HEK293 (cell line): ENCODE measurements at regions not wholly inside any gene's neighbourhood (a gene's known extent, or its start where the extent isn't known, plus 50 kb on each side); places are given as distances from the start of the nearest gene placed in this dataset.

Experiments
- BCL11B ChIP-seq: fragments of 450-650 bp; formaldehyde crosslinking; IDR thresholded peaks from 2 replicates; pipeline ENCODE4 v1.5.1; 2016; ENCODE audit warnings: low read depth, missing biosample characterization, missing genetic modification characterization
- GLIS1 ChIP-seq: fragments of 450-650 bp; formaldehyde crosslinking; IDR thresholded peaks from 2 replicates; pipeline ENCODE4 v1.5.1; 2016; ENCODE audit warnings: missing biosample characterization, missing genetic modification characterization
- ZNF175 ChIP-seq: fragments of 450-650 bp; formaldehyde crosslinking; IDR thresholded peaks from 2 replicates; pipeline ENCODE4 v1.5.1; 2016; ENCODE audit warnings: missing biosample characterization, missing genetic modification characterization
- ZNF274 ChIP-seq, 2 experiments: fragments of 200-500 bp in 1 of 2; fragments of 450-650 bp in 1 of 2; sonication (Bioruptor generic) in 1 of 2; formaldehyde crosslinking in 1 of 2; IDR thresholded peaks; 2 replicates each; pipeline versions ENCODE4 v1.5.1 to v1.6.1; 2014 to 2016; ENCODE audit warnings: borderline replicate concordance in 1 of 2, inconsistent platforms in 1 of 2, low read length in 1 of 2, missing biosample characterization in 1 of 2, missing genetic modification characterization in 1 of 2
- ZNF366 ChIP-seq: fragments of 450-650 bp; formaldehyde crosslinking; conservative IDR thresholded peaks from 2 replicates; pipeline ENCODE4 v1.5.1; 2016; ENCODE audit warnings: missing biosample characterization, missing genetic modification characterization
- ZNF433 ChIP-seq: fragments of 450-650 bp; formaldehyde crosslinking; IDR thresholded peaks from 2 replicates; pipeline ENCODE4 v1.5.1; 2016; ENCODE audit warnings: missing biosample characterization, missing genetic modification characterization, low read depth
- ZNF561 ChIP-seq: fragments of 450-650 bp; IDR thresholded peaks from 2 replicates; pipeline ENCODE4 v1.5.1; 2018; ENCODE audit warnings: missing biosample characterization, missing genetic modification characterization, borderline replicate concordance
- ZNF670 ChIP-seq: fragments of 450-650 bp; formaldehyde crosslinking; IDR thresholded peaks from 2 replicates; pipeline ENCODE4 v1.5.1; 2016; ENCODE audit warnings: missing biosample characterization, missing genetic modification characterization, low read depth
- ZNF776 ChIP-seq: fragments of 450-650 bp; formaldehyde crosslinking; IDR thresholded peaks from 2 replicates; pipeline ENCODE4 v1.5.0; 2017; ENCODE audit warnings: missing biosample characterization, missing genetic modification characterization, borderline replicate concordance
- TF ChIP-seq, protein P1 (sequence below): sonication (generic); formaldehyde crosslinking; IDR thresholded peaks from 2 replicates; pipeline ENCODE4 v1.8.1; 2022; ENCODE audit warnings: mild to moderate bottlenecking, moderate library complexity, missing genetic modification reagents
- TF ChIP-seq, protein P2 (sequence below): fragments of 450-650 bp; formaldehyde crosslinking; IDR thresholded peaks from 2 replicates; pipeline ENCODE4 v1.5.1; 2016; ENCODE audit warnings: missing biosample characterization, missing genetic modification characterization
- TF ChIP-seq, protein P3 (sequence below): fragments of 450-650 bp; formaldehyde crosslinking; IDR thresholded peaks from 2 replicates; pipeline ENCODE4 v1.5.1; 2016; ENCODE audit warnings: missing biosample characterization, missing genetic modification characterization
- TF ChIP-seq, protein P4 (sequence below): fragments of 450-650 bp; formaldehyde crosslinking; IDR thresholded peaks from 2 replicates; pipeline ENCODE4 v1.5.1; 2016; ENCODE audit warnings: missing biosample characterization, missing genetic modification characterization

DNA sequence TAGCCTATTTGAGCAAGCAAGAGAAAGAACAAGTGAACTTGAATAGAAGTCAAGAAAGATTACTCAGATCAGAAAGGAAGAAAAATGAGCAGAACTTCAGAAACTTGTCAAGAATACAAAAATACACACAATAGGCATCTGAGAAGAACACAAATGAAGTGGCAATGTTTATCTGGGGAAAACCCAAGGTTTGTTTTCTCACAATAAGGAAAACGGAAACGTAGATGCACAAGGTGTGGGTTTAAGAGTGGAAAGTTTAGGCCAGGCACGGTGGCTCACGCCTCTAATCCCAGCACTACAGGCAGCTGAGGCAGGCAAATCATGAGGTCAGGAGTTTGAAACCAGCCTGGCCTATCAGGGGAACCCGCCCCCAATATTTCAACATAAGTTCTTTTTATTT lies 159.5 kb upstream of the GYPC start:
- TF ChIP-seq, protein P1, sequence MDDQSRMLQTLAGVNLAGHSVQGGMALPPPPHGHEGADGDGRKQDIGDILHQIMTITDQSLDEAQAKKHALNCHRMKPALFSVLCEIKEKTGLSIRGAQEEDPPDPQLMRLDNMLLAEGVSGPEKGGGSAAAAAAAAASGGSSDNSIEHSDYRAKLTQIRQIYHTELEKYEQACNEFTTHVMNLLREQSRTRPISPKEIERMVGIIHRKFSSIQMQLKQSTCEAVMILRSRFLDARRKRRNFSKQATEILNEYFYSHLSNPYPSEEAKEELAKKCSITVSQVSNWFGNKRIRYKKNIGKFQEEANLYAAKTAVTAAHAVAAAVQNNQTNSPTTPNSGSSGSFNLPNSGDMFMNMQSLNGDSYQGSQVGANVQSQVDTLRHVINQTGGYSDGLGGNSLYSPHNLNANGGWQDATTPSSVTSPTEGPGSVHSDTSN (CRISPR knock-in tag) = no peak
- TF ChIP-seq, protein P2, sequence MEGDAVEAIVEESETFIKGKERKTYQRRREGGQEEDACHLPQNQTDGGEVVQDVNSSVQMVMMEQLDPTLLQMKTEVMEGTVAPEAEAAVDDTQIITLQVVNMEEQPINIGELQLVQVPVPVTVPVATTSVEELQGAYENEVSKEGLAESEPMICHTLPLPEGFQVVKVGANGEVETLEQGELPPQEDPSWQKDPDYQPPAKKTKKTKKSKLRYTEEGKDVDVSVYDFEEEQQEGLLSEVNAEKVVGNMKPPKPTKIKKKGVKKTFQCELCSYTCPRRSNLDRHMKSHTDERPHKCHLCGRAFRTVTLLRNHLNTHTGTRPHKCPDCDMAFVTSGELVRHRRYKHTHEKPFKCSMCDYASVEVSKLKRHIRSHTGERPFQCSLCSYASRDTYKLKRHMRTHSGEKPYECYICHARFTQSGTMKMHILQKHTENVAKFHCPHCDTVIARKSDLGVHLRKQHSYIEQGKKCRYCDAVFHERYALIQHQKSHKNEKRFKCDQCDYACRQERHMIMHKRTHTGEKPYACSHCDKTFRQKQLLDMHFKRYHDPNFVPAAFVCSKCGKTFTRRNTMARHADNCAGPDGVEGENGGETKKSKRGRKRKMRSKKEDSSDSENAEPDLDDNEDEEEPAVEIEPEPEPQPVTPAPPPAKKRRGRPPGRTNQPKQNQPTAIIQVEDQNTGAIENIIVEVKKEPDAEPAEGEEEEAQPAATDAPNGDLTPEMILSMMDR (tag by site-specific recombination) = no peak
- TF ChIP-seq ZNF561 (tag by site-specific recombination) = no peak
- no peak for TF ChIP-seq GLIS1
- no peak for TF ChIP-seq ZNF433 (tag by site-specific recombination)
- TF ChIP-seq BCL11B (tag by site-specific recombination) = no peak
- no peak for TF ChIP-seq ZNF274 (IDR thresholded peaks at IDR 0.05; ENCODE audit: low read length)
- TF ChIP-seq ZNF274 (tag by site-specific recombination; IDR thresholded peaks at IDR 0.05; ENCODE audit: borderline replicate concordance) = no peak
- no peak for TF ChIP-seq ZNF670 (tag by site-specific recombination)
- no peak for TF ChIP-seq ZNF175 (tag by site-specific recombination)
- TF ChIP-seq, protein P3, sequence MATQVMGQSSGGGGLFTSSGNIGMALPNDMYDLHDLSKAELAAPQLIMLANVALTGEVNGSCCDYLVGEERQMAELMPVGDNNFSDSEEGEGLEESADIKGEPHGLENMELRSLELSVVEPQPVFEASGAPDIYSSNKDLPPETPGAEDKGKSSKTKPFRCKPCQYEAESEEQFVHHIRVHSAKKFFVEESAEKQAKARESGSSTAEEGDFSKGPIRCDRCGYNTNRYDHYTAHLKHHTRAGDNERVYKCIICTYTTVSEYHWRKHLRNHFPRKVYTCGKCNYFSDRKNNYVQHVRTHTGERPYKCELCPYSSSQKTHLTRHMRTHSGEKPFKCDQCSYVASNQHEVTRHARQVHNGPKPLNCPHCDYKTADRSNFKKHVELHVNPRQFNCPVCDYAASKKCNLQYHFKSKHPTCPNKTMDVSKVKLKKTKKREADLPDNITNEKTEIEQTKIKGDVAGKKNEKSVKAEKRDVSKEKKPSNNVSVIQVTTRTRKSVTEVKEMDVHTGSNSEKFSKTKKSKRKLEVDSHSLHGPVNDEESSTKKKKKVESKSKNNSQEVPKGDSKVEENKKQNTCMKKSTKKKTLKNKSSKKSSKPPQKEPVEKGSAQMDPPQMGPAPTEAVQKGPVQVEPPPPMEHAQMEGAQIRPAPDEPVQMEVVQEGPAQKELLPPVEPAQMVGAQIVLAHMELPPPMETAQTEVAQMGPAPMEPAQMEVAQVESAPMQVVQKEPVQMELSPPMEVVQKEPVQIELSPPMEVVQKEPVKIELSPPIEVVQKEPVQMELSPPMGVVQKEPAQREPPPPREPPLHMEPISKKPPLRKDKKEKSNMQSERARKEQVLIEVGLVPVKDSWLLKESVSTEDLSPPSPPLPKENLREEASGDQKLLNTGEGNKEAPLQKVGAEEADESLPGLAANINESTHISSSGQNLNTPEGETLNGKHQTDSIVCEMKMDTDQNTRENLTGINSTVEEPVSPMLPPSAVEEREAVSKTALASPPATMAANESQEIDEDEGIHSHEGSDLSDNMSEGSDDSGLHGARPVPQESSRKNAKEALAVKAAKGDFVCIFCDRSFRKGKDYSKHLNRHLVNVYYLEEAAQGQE = no peak
- no peak for TF ChIP-seq ZNF776 (tag by site-specific recombination)
- TF ChIP-seq, protein P4, sequence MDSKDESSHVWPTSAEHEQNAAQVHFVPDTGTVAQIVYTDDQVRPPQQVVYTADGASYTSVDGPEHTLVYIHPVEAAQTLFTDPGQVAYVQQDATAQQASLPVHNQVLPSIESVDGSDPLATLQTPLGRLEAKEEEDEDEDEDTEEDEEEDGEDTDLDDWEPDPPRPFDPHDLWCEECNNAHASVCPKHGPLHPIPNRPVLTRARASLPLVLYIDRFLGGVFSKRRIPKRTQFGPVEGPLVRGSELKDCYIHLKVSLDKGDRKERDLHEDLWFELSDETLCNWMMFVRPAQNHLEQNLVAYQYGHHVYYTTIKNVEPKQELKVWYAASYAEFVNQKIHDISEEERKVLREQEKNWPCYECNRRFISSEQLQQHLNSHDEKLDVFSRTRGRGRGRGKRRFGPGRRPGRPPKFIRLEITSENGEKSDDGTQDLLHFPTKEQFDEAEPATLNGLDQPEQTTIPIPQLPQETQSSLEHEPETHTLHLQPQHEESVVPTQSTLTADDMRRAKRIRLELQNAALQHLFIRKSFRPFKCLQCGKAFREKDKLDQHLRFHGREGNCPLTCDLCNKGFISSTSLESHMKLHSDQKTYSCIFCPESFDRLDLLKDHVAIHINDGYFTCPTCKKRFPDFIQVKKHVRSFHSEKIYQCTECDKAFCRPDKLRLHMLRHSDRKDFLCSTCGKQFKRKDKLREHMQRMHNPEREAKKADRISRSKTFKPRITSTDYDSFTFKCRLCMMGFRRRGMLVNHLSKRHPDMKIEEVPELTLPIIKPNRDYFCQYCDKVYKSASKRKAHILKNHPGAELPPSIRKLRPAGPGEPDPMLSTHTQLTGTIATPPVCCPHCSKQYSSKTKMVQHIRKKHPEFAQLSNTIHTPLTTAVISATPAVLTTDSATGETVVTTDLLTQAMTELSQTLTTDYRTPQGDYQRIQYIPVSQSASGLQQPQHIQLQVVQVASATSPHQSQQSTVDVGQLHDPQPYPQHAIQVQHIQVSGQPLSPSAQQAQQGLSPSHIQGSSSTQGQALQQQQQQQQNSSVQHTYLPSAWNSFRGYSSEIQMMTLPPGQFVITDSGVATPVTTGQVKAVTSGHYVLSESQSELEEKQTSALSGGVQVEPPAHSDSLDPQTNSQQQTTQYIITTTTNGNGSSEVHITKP (tag by site-specific recombination) = no peak
- TF ChIP-seq ZNF366 (tag by site-specific recombination) = no peak
